ENCODE measurements at regions not wholly inside any gene's neighbourhood (a gene's known extent, or its start where the extent isn't known, plus 50 kb on each side); places are given as distances from the start of the nearest gene placed in this dataset.
"Not testable (repeated sequence)": the region's sequence is repeated elsewhere in the genome, so short reads cannot be mapped to it uniquely, and the experiment has no call there.

- not testable (repeated sequence) for DNase-seq
These were observed 1344.7 kb upstream of the GOT2 start for GRCh38 chr16:60078819-60079218.

GRCh38 chr16:60077861-60078260 lies 1343.7 kb upstream of the GOT2 start:
- no peak for DNase-seq

- DNase-seq = no peak
These were observed 1340.3 kb upstream of the GOT2 start for GRCh38 chr16:60074378-60074777.

GRCh38 chr16:60073376-60073775 lies 1339.3 kb upstream of the GOT2 start:
- no peak for DNase-seq

GRCh38 chr16:60064026-60064425 lies 1329.9 kb upstream of the GOT2 start:
- DNase-seq = no peak

GRCh38 chr16:60061396-60061795 lies 1327.3 kb upstream of the GOT2 start:
- DNase-seq = no peak

- DNase-seq = no peak
These were observed 1326.6 kb upstream of the GOT2 start for GRCh38 chr16:60060731-60061130.

GRCh38 chr16:60059141-60059540 lies 1325.0 kb upstream of the GOT2 start:
- DNase-seq = no peak

- DNase-seq = no peak
These were observed 1307.6 kb upstream of the GOT2 start for GRCh38 chr16:60041671-60042070.

- no peak for DNase-seq
These were observed 1297.6 kb upstream of the GOT2 start for GRCh38 chr16:60031740-60032139.

- no peak for DNase-seq
These were observed 1293.2 kb upstream of the GOT2 start for GRCh38 chr16:60027351-60027750.

- no peak for DNase-seq
These were observed 1279.0 kb upstream of the GOT2 start for GRCh38 chr16:60013076-60013475.

GRCh38 chr16:60001523-60001922 lies 1267.4 kb upstream of the GOT2 start:
- DNase-seq = no peak

- DNase-seq = no peak
These were observed 1263.6 kb upstream of the GOT2 start for GRCh38 chr16:59997706-59998105.

- DNase-seq = no peak
These were observed 1259.0 kb upstream of the GOT2 start for GRCh38 chr16:59993101-59993500.

GRCh38 chr16:59991171-59991570 lies 1257.1 kb upstream of the GOT2 start:
- DNase-seq = no peak

- DNase-seq = no peak
These were observed 1254.5 kb upstream of the GOT2 start for GRCh38 chr16:59988591-59988990.

- DNase-seq = no peak
These were observed 1241.8 kb upstream of the GOT2 start for GRCh38 chr16:59975953-59976352.

- no peak for DNase-seq
These were observed 1239.8 kb upstream of the GOT2 start for GRCh38 chr16:59973966-59974365.

GRCh38 chr16:59971264-59971663 lies 1237.1 kb upstream of the GOT2 start:
- no peak for DNase-seq

- no peak for DNase-seq
These were observed 1230.3 kb upstream of the GOT2 start for GRCh38 chr16:59964232-59964924.

- no peak for DNase-seq
These were observed 1225.2 kb upstream of the GOT2 start for GRCh38 chr16:59959311-59959710.

- no peak for DNase-seq
These were observed 1216.3 kb upstream of the GOT2 start for GRCh38 chr16:59950431-59950830.

- not testable (repeated sequence) for DNase-seq
These were observed 1209.9 kb upstream of the GOT2 start for GRCh38 chr16:59944041-59944440.

GRCh38 chr16:59941594-59941993 lies 1207.5 kb upstream of the GOT2 start:
- DNase-seq = no peak

Data from SIG-M5 (cell line).